ENCODE measurements at regions not wholly inside any gene's neighbourhood (a gene's known extent, or its start where the extent isn't known, plus 50 kb on each side); places are given as distances from the start of the nearest gene placed in this dataset.

DNA sequence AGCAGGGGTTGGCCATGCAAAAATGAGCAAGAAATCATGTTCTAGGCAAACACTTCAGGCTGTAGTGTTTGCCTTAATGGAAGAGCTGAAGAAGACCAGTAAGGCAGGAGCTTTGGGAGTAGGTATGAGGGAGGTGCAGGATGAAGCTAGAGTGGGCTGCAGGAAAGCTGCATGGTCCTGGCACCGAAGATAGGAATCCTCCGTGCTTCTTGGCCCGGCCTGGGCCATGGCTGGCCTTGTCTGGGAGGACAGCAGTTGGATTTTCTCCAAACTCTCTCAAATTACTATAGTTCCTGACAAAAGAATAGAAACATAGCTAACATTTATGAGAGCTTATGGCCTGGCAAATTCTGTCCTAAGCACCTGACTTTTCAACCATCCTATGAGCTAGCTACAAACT is 116.5 kb downstream of the UCHL1 start:
- TF ChIP-seq, protein P1, sequence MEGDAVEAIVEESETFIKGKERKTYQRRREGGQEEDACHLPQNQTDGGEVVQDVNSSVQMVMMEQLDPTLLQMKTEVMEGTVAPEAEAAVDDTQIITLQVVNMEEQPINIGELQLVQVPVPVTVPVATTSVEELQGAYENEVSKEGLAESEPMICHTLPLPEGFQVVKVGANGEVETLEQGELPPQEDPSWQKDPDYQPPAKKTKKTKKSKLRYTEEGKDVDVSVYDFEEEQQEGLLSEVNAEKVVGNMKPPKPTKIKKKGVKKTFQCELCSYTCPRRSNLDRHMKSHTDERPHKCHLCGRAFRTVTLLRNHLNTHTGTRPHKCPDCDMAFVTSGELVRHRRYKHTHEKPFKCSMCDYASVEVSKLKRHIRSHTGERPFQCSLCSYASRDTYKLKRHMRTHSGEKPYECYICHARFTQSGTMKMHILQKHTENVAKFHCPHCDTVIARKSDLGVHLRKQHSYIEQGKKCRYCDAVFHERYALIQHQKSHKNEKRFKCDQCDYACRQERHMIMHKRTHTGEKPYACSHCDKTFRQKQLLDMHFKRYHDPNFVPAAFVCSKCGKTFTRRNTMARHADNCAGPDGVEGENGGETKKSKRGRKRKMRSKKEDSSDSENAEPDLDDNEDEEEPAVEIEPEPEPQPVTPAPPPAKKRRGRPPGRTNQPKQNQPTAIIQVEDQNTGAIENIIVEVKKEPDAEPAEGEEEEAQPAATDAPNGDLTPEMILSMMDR (IDR thresholded peaks at IDR 0.05; ENCODE audit: insufficient read depth, low read length, poor library complexity, severe bottlenecking), result no peak
- TF ChIP-seq EZH2phosphoT487 (conservative IDR thresholded peaks at IDR 0.05; ENCODE audit: low read length), result no peak
